OCI-LY7 (cell line): ENCODE measurements at regions not wholly inside any gene's neighbourhood (a gene's known extent, or its start where the extent isn't known, plus 50 kb on each side); places are given as distances from the start of the nearest gene placed in this dataset.

Experiments
- BruUV-seq: library from RNA; stranded (reverse); fragments of 400-500 nt; replicated peaks from 2 replicates; lab custom pipeline; 2021; lab: Mats Ljungman, UMichigan
- CTCF ChIA-PET: fragments of 300-600 bp; sonication (Branson Sonifier 250); formaldehyde crosslinking; loops from one replicate; lab custom pipeline; 2022; ENCODE audit warnings: antibody characterized with exemption; ENCODE audit not compliant: unreplicated experiment; lab: Charles Lee
- POLR2A ChIA-PET: fragments of 300-600 bp; sonication (Branson Sonifier 250); formaldehyde crosslinking; loops from one replicate; lab custom pipeline; 2022; ENCODE audit warnings: antibody characterized with exemption; lab: Charles Lee
- DNase-seq: peaks from one replicate; pipeline ENCODE4 v3.0.0-alpha.2; 2015; ENCODE audit warnings: low spot score
- H2AFZ ChIP-seq: fragments of 200-600 bp; sonication (generic), shearing (Covaris generic); 2 replicates; pipeline ENCODE4 v1.6.1; 2014; ENCODE audit warnings: mild to moderate bottlenecking, antibody characterized with exemption, low read length, moderate library complexity
- H3K27ac ChIP-seq: fragments of 200-600 bp; sonication (generic); 2 replicates; pipeline ENCODE4 v1.5.1; 2014; ENCODE audit warnings: mixed run types, low read depth, mild to moderate bottlenecking, moderate library complexity, low read length, inconsistent platforms; ENCODE audit not compliant: poor library complexity, severe bottlenecking
- H3K36me3 ChIP-seq: fragments of 200-600 bp; sonication (generic); 2 replicates; pipeline ENCODE4 v1.6.1; 2014; ENCODE audit warnings: mild to moderate bottlenecking, antibody characterized with exemption, low read length, moderate library complexity, mixed read lengths; ENCODE audit not compliant: insufficient read depth
- H3K4me1 ChIP-seq: fragments of 200-600 bp; sonication (generic); 2 replicates; pipeline ENCODE4 v1.5.1; 2014; ENCODE audit warnings: mild to moderate bottlenecking, low read length; ENCODE audit not compliant: insufficient read depth, poor library complexity, severe bottlenecking
- H3K4me2 ChIP-seq: fragments of 200-600 bp; sonication (generic); 2 replicates; pipeline ENCODE4 v1.6.1; 2014; ENCODE audit warnings: mild to moderate bottlenecking, low read length
- H3K4me3 ChIP-seq: fragments of 200-600 bp; sonication (generic); 2 replicates; pipeline ENCODE4 v1.5.1; 2014; ENCODE audit warnings: mild to moderate bottlenecking, low read depth, low read length; ENCODE audit not compliant: poor library complexity, severe bottlenecking
- H3K79me2 ChIP-seq: fragments of 200-600 bp; sonication (generic); 2 replicates; pipeline ENCODE4 v1.6.1; 2016; ENCODE audit warnings: low read depth, mild to moderate bottlenecking, low read length, moderate library complexity, mixed read lengths; ENCODE audit not compliant: insufficient read depth
- H3K9me2 ChIP-seq: fragments of 200-600 bp; sonication (generic); 2 replicates; pipeline ENCODE4 v1.6.1; 2016; ENCODE audit warnings: mild to moderate bottlenecking, low read length, mixed read lengths; ENCODE audit not compliant: insufficient read depth
- H3K9me3 ChIP-seq: fragments of 200-600 bp; sonication (generic); 2 replicates; pipeline ENCODE4 v1.6.1; 2014; ENCODE audit warnings: mild to moderate bottlenecking, mixed run types, low read length, mixed read lengths
- H4K20me1 ChIP-seq: fragments of 200-600 bp; sonication (generic); 2 replicates; pipeline ENCODE4 v1.6.1; 2014; ENCODE audit warnings: mild to moderate bottlenecking, antibody characterized with exemption, low read length, moderate library complexity, mixed read lengths; ENCODE audit not compliant: insufficient read depth
- EZH2phosphoT487 ChIP-seq: fragments of 200-600 bp; sonication (generic); IDR thresholded peaks from 2 replicates; pipeline ENCODE4 v1.6.1; 2018; ENCODE audit warnings: low read depth, borderline replicate concordance, mild to moderate bottlenecking, mixed run types, antibody characterized with exemption, low read length, moderate library complexity, mixed read lengths
- intact Hi-C: fragments of 100-400 bp; cut with micrococcal nuclease; formaldehyde crosslinking; loops from one replicate; pipeline ENCODE4 v1.10.0; 2022; ENCODE audit not compliant: unreplicated experiment
- TF ChIP-seq, protein P1 (sequence below): fragments of 200-600 bp; sonication (generic); conservative IDR thresholded peaks from 2 replicates; pipeline ENCODE4 v1.5.1; 2014; ENCODE audit warnings: mild to moderate bottlenecking, antibody characterized with exemption, low read length, moderate library complexity, mixed read lengths

DNA sequence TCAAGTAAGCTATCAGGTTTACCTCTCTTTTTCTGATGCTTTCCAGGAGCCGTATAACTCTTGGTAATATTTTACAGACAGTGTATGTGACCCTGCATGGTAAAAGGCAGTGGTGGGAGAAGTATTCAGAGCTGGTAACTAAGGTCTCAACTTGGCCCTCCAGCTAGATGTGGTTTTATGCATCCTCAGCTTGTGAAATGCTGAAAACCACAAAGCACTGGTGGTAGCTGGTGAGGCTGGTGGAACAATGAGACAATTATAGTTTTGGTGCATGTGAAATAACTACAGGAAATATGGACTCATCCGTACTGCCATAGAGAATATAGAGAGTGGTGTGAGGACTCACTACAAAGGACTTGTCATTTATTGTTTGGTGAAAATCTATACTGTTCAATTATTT, 383.0 kb upstream of the PCDH15 start:
- TF ChIP-seq, protein P1, sequence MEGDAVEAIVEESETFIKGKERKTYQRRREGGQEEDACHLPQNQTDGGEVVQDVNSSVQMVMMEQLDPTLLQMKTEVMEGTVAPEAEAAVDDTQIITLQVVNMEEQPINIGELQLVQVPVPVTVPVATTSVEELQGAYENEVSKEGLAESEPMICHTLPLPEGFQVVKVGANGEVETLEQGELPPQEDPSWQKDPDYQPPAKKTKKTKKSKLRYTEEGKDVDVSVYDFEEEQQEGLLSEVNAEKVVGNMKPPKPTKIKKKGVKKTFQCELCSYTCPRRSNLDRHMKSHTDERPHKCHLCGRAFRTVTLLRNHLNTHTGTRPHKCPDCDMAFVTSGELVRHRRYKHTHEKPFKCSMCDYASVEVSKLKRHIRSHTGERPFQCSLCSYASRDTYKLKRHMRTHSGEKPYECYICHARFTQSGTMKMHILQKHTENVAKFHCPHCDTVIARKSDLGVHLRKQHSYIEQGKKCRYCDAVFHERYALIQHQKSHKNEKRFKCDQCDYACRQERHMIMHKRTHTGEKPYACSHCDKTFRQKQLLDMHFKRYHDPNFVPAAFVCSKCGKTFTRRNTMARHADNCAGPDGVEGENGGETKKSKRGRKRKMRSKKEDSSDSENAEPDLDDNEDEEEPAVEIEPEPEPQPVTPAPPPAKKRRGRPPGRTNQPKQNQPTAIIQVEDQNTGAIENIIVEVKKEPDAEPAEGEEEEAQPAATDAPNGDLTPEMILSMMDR, result no peak
- TF ChIP-seq EZH2phosphoT487, result no peak
- no peak overlapping the region for H3K4me3 ChIP-seq
- no peaks in the 10 kb centered on the region for H4K20me1 ChIP-seq
- H2AFZ ChIP-seq, result no peak overlapping the region
- intact Hi-C loops, result no loop called here
- H3K79me2 ChIP-seq, result no peaks in the 10 kb centered on the region
- no peak overlapping the region for H3K4me2 ChIP-seq
- ChIA-PET CTCF (no interaction called here), POLR2A (no interaction called here)
- H3K9me3 ChIP-seq, result no peaks in the 10 kb centered on the region
- H3K27ac ChIP-seq, result no peak overlapping the region
- no peaks in the 10 kb centered on the region for H3K4me1 ChIP-seq
- no TSS peak for BruUV-seq
- no peaks in the 10 kb centered on the region for H3K9me2 ChIP-seq
- H3K36me3 ChIP-seq, result no peaks in the 10 kb centered on the region
- DNase-seq, result no peak

DNA sequence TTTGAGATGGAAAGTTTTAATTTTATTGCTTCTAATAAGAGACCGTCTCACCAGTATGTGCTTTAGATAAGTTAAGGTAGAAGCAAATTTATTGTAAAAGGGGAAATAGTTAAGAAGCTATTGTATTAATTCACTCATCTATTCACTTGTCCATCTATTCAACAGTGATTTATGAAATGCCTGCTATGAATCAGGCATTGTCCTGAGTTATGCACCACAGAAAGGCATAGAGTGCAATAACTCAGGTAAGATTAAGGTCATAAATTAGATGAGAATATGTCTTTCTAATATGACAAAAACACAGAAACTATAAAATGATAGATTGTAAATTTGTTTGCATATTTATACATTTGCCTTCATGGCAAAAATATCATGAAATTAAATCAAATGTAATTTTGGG, 379.3 kb upstream of the PCDH15 start:
- TF ChIP-seq, protein P1, result no peak
- no peak for TF ChIP-seq EZH2phosphoT487
- H4K20me1 ChIP-seq, result no peaks in the 10 kb centered on the region
- no TSS peak for BruUV-seq
- no peak overlapping the region for H3K27ac ChIP-seq
- H3K4me2 ChIP-seq, result no peak overlapping the region
- H3K79me2 ChIP-seq, result no peaks in the 10 kb centered on the region
- H3K9me2 ChIP-seq, result no peaks in the 10 kb centered on the region
- no peak overlapping the region for H2AFZ ChIP-seq
- H3K9me3 ChIP-seq, result no peaks in the 10 kb centered on the region
- H3K4me3 ChIP-seq, result no peak overlapping the region
- H3K4me1 ChIP-seq, result no peaks in the 10 kb centered on the region
- no peaks in the 10 kb centered on the region for H3K36me3 ChIP-seq
- no peak for DNase-seq
- CTCF ChIA-PET, result no interaction called here
- POLR2A ChIA-PET, result interaction anchor here (1.0 kb wide), 1 partner anchor 8 kb away, joined by 3 read pairs; no protein-coding TSS in a partner anchor
- intact Hi-C loops, result no loop called here

DNA sequence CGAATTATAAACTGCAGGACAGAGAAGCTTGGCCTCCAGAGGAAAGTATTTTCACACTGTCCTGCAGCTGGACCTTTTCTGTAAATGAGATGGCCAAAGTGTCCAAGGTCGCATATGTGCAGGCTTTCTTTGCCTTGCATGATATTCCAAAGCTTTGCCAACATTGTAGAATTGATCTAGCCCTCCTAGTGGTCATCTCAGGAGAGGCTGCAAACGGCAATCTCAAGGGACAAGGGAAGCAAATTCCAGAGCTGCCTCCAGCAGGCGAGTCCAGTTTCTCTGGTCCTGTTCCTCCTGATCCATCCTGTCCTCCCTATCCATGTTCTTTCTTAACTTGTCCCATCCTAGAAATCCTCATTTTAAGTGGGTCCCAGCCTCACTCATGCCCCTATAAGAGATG, 373.4 kb upstream of the PCDH15 start:
- intact Hi-C loops, result no loop called here

More for the DNA sequence above, 373.4 kb upstream of the PCDH15 start:
- CTCF ChIA-PET, result no interaction called here
- DNase-seq, result no peak
- Histone ChIP-seq H3K4me3 (no peak overlapping the region), H3K4me2 (no peak overlapping the region), H3K36me3 (no peaks in the 10 kb centered on the region), H3K4me1 (no peaks in the 10 kb centered on the region), H2AFZ (no peak overlapping the region), H4K20me1 (no peaks in the 10 kb centered on the region), H3K27ac (no peak overlapping the region), H3K9me2 (no peaks in the 10 kb centered on the region), H3K79me2 (no peaks in the 10 kb centered on the region), H3K9me3 (no peaks in the 10 kb centered on the region)
- BruUV-seq, result no TSS peak
- POLR2A ChIA-PET, result no interaction called here
- TF ChIP-seq, protein P1, result no peak
- no peak for TF ChIP-seq EZH2phosphoT487
